SK-N-SH (cell line): ENCODE measurements at regions not wholly inside any gene's neighbourhood (a gene's known extent, or its start where the extent isn't known, plus 50 kb on each side); places are given as distances from the start of the nearest gene placed in this dataset.

Experiments used
- CTCF ChIA-PET: fragments of 300-600, 350-600 bp; formaldehyde crosslinking; extraction: SDS; loops from one replicate; lab custom pipeline; 2021; lab: Yijun Ruan, JAX
- POLR2A ChIA-PET: fragments of 350-600 bp; sonication (Branson Sonifier 250); formaldehyde crosslinking; extraction: SDS; loops from one replicate; lab custom pipeline; 2020; ENCODE audit warnings: antibody characterized with exemption, inconsistent platforms; lab: Yijun Ruan, JAX
- DNase-seq: peaks from one replicate; pipeline ENCODE4 v3.0.0; 2012
- H2AFZ ChIP-seq: fragments of 200-600 bp; sonication (generic); 2 replicates; pipeline ENCODE4 v1.8.1; 2016; ENCODE audit warnings: antibody characterized with exemption, mild to moderate bottlenecking, low read depth
- H3F3A ChIP-seq: fragments of 200-600 bp; sonication (generic); replicated peaks from 2 replicates; pipeline ENCODE3; 2016; ENCODE audit warnings: antibody characterized with exemption, mild to moderate bottlenecking; ENCODE audit not compliant: insufficient read depth
- H3K27ac ChIP-seq, 2 experiments: fragments of 200-500 bp in 1 of 2; fragments of 200-600 bp in 1 of 2; sonication (Bioruptor generic) in 1 of 2; sonication (generic), shearing (Covaris generic) in 1 of 2; 2 replicates each; pipeline versions ENCODE4 v1.5.1 to v1.6.1; 2014 to 2016; ENCODE audit warnings: low read depth in 2 of 2, inconsistent platforms in 1 of 2, low read length in 1 of 2, mild to moderate bottlenecking in 1 of 2, mixed read lengths in 1 of 2
- H3K27me3 ChIP-seq: fragments of 200-600 bp; sonication (generic), shearing (Covaris generic); 2 replicates; pipeline ENCODE4 v1.6.1; 2016; ENCODE audit warnings: mixed run types; ENCODE audit not compliant: insufficient read depth
- H3K36me3 ChIP-seq, 2 experiments: fragments of 200-500 bp in 1 of 2; fragments of 200-600 bp in 1 of 2; sonication (Bioruptor generic) in 1 of 2; sonication (generic) in 1 of 2; replicated peaks in 1 of 2; 2 replicates each; pipeline versions ENCODE3 to v1.5.1; 2014 to 2016; ENCODE audit warnings: low read length in 1 of 2, mild to moderate bottlenecking in 1 of 2; ENCODE audit not compliant: insufficient read depth in 2 of 2, control insufficient read depth in 1 of 2
- H3K4me1 ChIP-seq, 2 experiments: fragments of 200-500 bp in 1 of 2; fragments of 200-600 bp in 1 of 2; sonication (Bioruptor generic) in 1 of 2; sonication (generic), shearing (Covaris generic) in 1 of 2; 2 replicates each; pipeline versions ENCODE4 v1.5.1 to v1.6.1; 2014 to 2016; ENCODE audit warnings: low read depth in 1 of 2, low read length in 1 of 2, mixed run types in 1 of 2; ENCODE audit not compliant: insufficient read depth in 2 of 2, control insufficient read depth in 1 of 2
- H3K4me2 ChIP-seq: fragments of 200-600 bp; sonication (generic), shearing (Covaris generic); 2 replicates; pipeline ENCODE4 v1.6.1; 2017; ENCODE audit warnings: mixed run types
- H3K4me3 ChIP-seq, 2 experiments: fragments of 200-500 bp in 1 of 2; fragments of 200-600 bp in 1 of 2; sonication (Bioruptor generic) in 1 of 2; sonication (generic), shearing (Covaris generic) in 1 of 2; 2 replicates each; pipeline versions ENCODE4 v1.5.1 to v1.8.1; 2014 to 2016; ENCODE audit warnings: low read depth in 2 of 2, inconsistent platforms in 1 of 2, low read length in 1 of 2, mild to moderate bottlenecking in 1 of 2, mixed read lengths in 1 of 2, moderate library complexity in 1 of 2
- H3K79me2 ChIP-seq: fragments of 200-600 bp; sonication (generic); 2 replicates; pipeline ENCODE4 v1.8.1; 2017; ENCODE audit warnings: mild to moderate bottlenecking; ENCODE audit not compliant: insufficient read depth
- H3K9ac ChIP-seq: fragments of 200-600 bp; sonication (generic); 2 replicates; pipeline ENCODE4 v1.6.1; 2017; ENCODE audit warnings: mixed run types
- H3K9me2 ChIP-seq: fragments of 200-600 bp; sonication (generic); 2 replicates; pipeline ENCODE4 v1.6.1; 2017; ENCODE audit warnings: mixed run types
- H3K9me3 ChIP-seq: fragments of 200-600 bp; sonication (generic); 2 replicates; pipeline ENCODE4 v1.6.1; 2017; ENCODE audit warnings: mixed run types, mild to moderate bottlenecking, moderate library complexity
- H4K20me1 ChIP-seq: fragments of 200-600 bp; sonication (generic); 2 replicates; pipeline ENCODE4 v1.6.1; 2017; ENCODE audit warnings: mild to moderate bottlenecking, mixed run types; ENCODE audit not compliant: insufficient read depth
- CTCF ChIP-seq: fragments of 200-600 bp; sonication (generic); IDR thresholded peaks from 2 replicates; pipeline ENCODE4 v1.6.1; 2017; ENCODE audit warnings: antibody characterized with exemption, mild to moderate bottlenecking, moderate library complexity
- IRF3 ChIP-seq: fragments of 150-350 bp; IDR thresholded peaks from 2 replicates; pipeline ENCODE4 v1.6.1; 2016; ENCODE audit warnings: mild to moderate bottlenecking, low read depth, low read length
- JUND ChIP-seq: IDR thresholded peaks from 2 replicates; pipeline ENCODE4 v1.4.0; 2012
- MAX ChIP-seq: IDR thresholded peaks from 2 replicates; pipeline ENCODE4 v1.4.0; 2012; ENCODE audit warnings: low read depth
- NRF1 ChIP-seq: IDR thresholded peaks from 2 replicates; pipeline ENCODE4 v1.6.1; 2012; ENCODE audit warnings: low read depth, mild to moderate bottlenecking, low read length
- PBX3 ChIP-seq: IDR thresholded peaks from 2 replicates; pipeline ENCODE4; 2012
- RCOR1 ChIP-seq: fragments of 150-350 bp; IDR thresholded peaks from 2 replicates; pipeline ENCODE4 v1.6.1; 2017; ENCODE audit warnings: antibody characterized with exemption, low read length
- SIN3A ChIP-seq: IDR thresholded peaks from 2 replicates; pipeline ENCODE4 v1.6.1; 2012; ENCODE audit warnings: low read depth, mild to moderate bottlenecking, low read length, moderate library complexity, borderline replicate concordance
- SMC3 ChIP-seq: IDR thresholded peaks from 2 replicates; pipeline ENCODE4 v1.6.1; 2012; ENCODE audit warnings: low read depth, low read length, improper control_type of control experiment
- TCF12 ChIP-seq: IDR thresholded peaks from 2 replicates; pipeline ENCODE4 v1.4.0; 2012
- USF1 ChIP-seq: IDR thresholded peaks from 2 replicates; pipeline ENCODE4 v1.4.0; 2012; ENCODE audit warnings: low read depth, borderline replicate concordance
- USF2 ChIP-seq: fragments of 150-350 bp; IDR thresholded peaks from 2 replicates; pipeline ENCODE4 v1.6.1; 2017; ENCODE audit warnings: antibody characterized with exemption, low read length, low read depth, borderline replicate concordance
- ZBTB33 ChIP-seq: IDR thresholded peaks from 2 replicates; pipeline ENCODE4 v1.4.0; 2012; ENCODE audit warnings: low read depth, borderline replicate concordance
- WGBS: methylation state at CpG from one replicate; pipeline ENCODE4 v1.1.6; 2017; ENCODE audit warnings: low lambda C conversion rate; 5-methylcytosine and 5-hydroxymethylcytosine counted together

- Histone ChIP-seq H3K9ac (no peak overlapping the region), H3K27ac (no peak overlapping the region), H3K9me3 (no peaks in the 10 kb centered on the region), H3K36me3 (no peaks in the 10 kb centered on the region), H3K9me2 (no peaks in the 10 kb centered on the region), H4K20me1 (no peaks in the 10 kb centered on the region), H3K27me3 (no peaks in the 10 kb centered on the region), H3K79me2 (no peaks in the 10 kb centered on the region), H2AFZ (no peak overlapping the region), H3K4me3 (no peak overlapping the region), H3F3A (no peaks in the 10 kb centered on the region), H3K4me2 (no peak overlapping the region), H3K4me1 (no peaks in the 10 kb centered on the region)
- POLR2A ChIA-PET, result no interaction called here
- no peak for TF ChIP-seq SIN3A
- no peak for TF ChIP-seq RCOR1
- no peak for TF ChIP-seq CTCF
- TF ChIP-seq JUND, result no peak
- no peak for TF ChIP-seq SMC3
- no peak for TF ChIP-seq MAX
- WGBS, result 76% methylated on average over 1 of the region's 1 CpG
- CTCF ChIA-PET, result interaction anchor here (0.7 kb wide), 1 partner anchor 221 kb away, joined by 3 read pairs; no protein-coding TSS in a partner anchor
- no peak for DNase-seq
Measured at GRCh38 chr2:101568969-101569368, 94.1 kb upstream of the RFX8 start.

- Histone ChIP-seq H3K9me3 (no peaks in the 10 kb centered on the region), H3K9ac (no peak overlapping the region), H4K20me1 (no peaks in the 10 kb centered on the region), H3K79me2 (no peaks in the 10 kb centered on the region), H3K27ac (no peak overlapping the region), H3K4me3 (no peak overlapping the region), H3K4me2 (no peak overlapping the region), H3K36me3 (no peaks in the 10 kb centered on the region), H2AFZ (no peak overlapping the region), H3K4me1 (no peaks in the 10 kb centered on the region), H3K9me2 (no peaks in the 10 kb centered on the region), H3K27me3 (no peaks in the 10 kb centered on the region), H3F3A (no peaks in the 10 kb centered on the region)
- WGBS, result 75% methylated on average over 6 of the region's 6 CpGs
- ChIA-PET CTCF (no interaction called here), POLR2A (interaction anchor here (0.6 kb wide), 1 partner anchor 17 kb away, joined by 3 read pairs; no protein-coding TSS in a partner anchor)
- no peak for TF ChIP-seq JUND
- no peak for TF ChIP-seq NRF1
- TF ChIP-seq SMC3, result no peak
- TF ChIP-seq PBX3, result no peak
- no peak for TF ChIP-seq USF2
- no peak for TF ChIP-seq IRF3
- TF ChIP-seq TCF12, result no peak
- TF ChIP-seq ZBTB33, result no peak
- no peak for TF ChIP-seq USF1
- no peak for DNase-seq
Measured at GRCh38 chr2:101566632-101567228, 91.8 kb upstream of the RFX8 start.
